Mesenchymal stem cell (in vitro differentiated cells and primary cell): ENCODE measurements at regions not wholly inside any gene's neighbourhood (a gene's known extent, or its start where the extent isn't known, plus 50 kb on each side); places are given as distances from the start of the nearest gene placed in this dataset.

Source experiments
- DNase-seq: peaks from one replicate; pipeline ENCODE4 v3.0.0-alpha.2; 2013
- H2AFZ ChIP-seq: one replicate; pipeline ENCODE4 v1.6.1; 2013; ENCODE audit warnings: low read depth, mild to moderate bottlenecking, control low read depth, inconsistent platforms, low read length, moderate library complexity
- H2AK5ac ChIP-seq: 2 replicates; pipeline ENCODE4 v1.6.1; 2013; ENCODE audit warnings: low read length, moderate library complexity, mild to moderate bottlenecking, inconsistent platforms; ENCODE audit not compliant: severe bottlenecking
- H2BK120ac ChIP-seq: one replicate; pipeline ENCODE4 v1.6.1; 2013; ENCODE audit warnings: low read depth, mild to moderate bottlenecking, inconsistent platforms, low read length, moderate library complexity
- H2BK12ac ChIP-seq, 2 experiments: one replicate each; pipeline ENCODE4 v1.6.1; 2013; ENCODE audit warnings: inconsistent platforms in 2 of 2, low read length in 2 of 2, mild to moderate bottlenecking in 2 of 2, moderate library complexity in 2 of 2, control low read depth in 1 of 2
- H2BK15ac ChIP-seq: one replicate; pipeline ENCODE4 v1.6.1; 2013; ENCODE audit warnings: mild to moderate bottlenecking, low read depth, inconsistent platforms; ENCODE audit not compliant: poor library complexity, severe bottlenecking
- H2BK5ac ChIP-seq: 2 replicates; pipeline ENCODE4 v1.6.1; 2013; ENCODE audit warnings: low read depth, mild to moderate bottlenecking, low read length, control low read depth, inconsistent platforms; ENCODE audit not compliant: poor library complexity, severe bottlenecking
- H3K14ac ChIP-seq, 2 experiments: one replicate each; pipeline ENCODE4 v1.6.1; 2013; ENCODE audit warnings: inconsistent platforms in 2 of 2, low read length in 2 of 2, control low read depth in 1 of 2, mild to moderate bottlenecking in 1 of 2, moderate library complexity in 1 of 2
- H3K18ac ChIP-seq, 2 experiments: one replicate each; pipeline ENCODE4 v1.6.1; 2013; ENCODE audit warnings: inconsistent platforms in 2 of 2, low read length in 2 of 2, control low read depth in 1 of 2, low read depth in 1 of 2, mild to moderate bottlenecking in 1 of 2
- H3K23ac ChIP-seq, 2 experiments: one replicate each; pipeline ENCODE4 v1.6.1; 2013; ENCODE audit warnings: inconsistent platforms in 2 of 2, low read length in 2 of 2, mild to moderate bottlenecking in 2 of 2, moderate library complexity in 2 of 2, control low read depth in 1 of 2
- H3K27ac ChIP-seq: 2 replicates; pipeline ENCODE4 v1.5.1; 2013; ENCODE audit warnings: mild to moderate bottlenecking, moderate library complexity, low read length, control low read depth, inconsistent platforms; ENCODE audit not compliant: poor library complexity, severe bottlenecking
- H3K27me3 ChIP-seq, 2 experiments: 2 replicates each; pipeline versions ENCODE4 v1.6.1 to v1.7.0; 2013; ENCODE audit warnings: low read length in 2 of 2, mild to moderate bottlenecking in 2 of 2, moderate library complexity in 2 of 2, control low read depth in 1 of 2, inconsistent platforms in 1 of 2; ENCODE audit not compliant: control insufficient read depth in 1 of 2, insufficient read depth in 1 of 2
- H3K36me3 ChIP-seq, 2 experiments: 2 replicates each; pipeline versions ENCODE4 v1.6.1 to v1.7.0; 2013; ENCODE audit warnings: low read length in 2 of 2, control low read depth in 1 of 2, inconsistent platforms in 1 of 2, low read depth in 1 of 2, mild to moderate bottlenecking in 1 of 2; ENCODE audit not compliant: insufficient read depth in 2 of 2, control insufficient read depth in 1 of 2
- H3K4ac ChIP-seq, 2 experiments: one replicate each; pipeline ENCODE4 v1.6.1; 2013; ENCODE audit warnings: inconsistent platforms in 2 of 2, low read length in 2 of 2, mild to moderate bottlenecking in 2 of 2, moderate library complexity in 2 of 2, control low read depth in 1 of 2, low read depth in 1 of 2
- H3K4me1 ChIP-seq: 2 replicates; pipeline ENCODE4 v1.6.1; 2013; ENCODE audit warnings: low read depth, low read length, control low read depth; ENCODE audit not compliant: control insufficient read depth, insufficient read depth
- H3K4me2 ChIP-seq: 2 replicates; pipeline ENCODE4 v1.6.1; 2013; ENCODE audit warnings: low read length, mild to moderate bottlenecking, inconsistent platforms; ENCODE audit not compliant: poor library complexity, severe bottlenecking
- H3K4me3 ChIP-seq, 2 experiments: 2 replicates each; pipeline versions ENCODE4 v1.5.1 to v1.7.0; 2013; ENCODE audit warnings: low read length in 2 of 2, mild to moderate bottlenecking in 2 of 2, control low read depth in 1 of 2, low read depth in 1 of 2; ENCODE audit not compliant: insufficient read depth in 1 of 2
- H3K79me1 ChIP-seq: replicated peaks from 2 replicates; pipeline ENCODE4 v1.6.1; 2013; ENCODE audit warnings: mild to moderate bottlenecking, control low read depth, low read length, inconsistent platforms; ENCODE audit not compliant: poor library complexity, severe bottlenecking
- H3K9ac ChIP-seq: 2 replicates; pipeline ENCODE4 v1.7.0; 2013; ENCODE audit warnings: mild to moderate bottlenecking, low read length, moderate library complexity
- H3K9me3 ChIP-seq: 2 replicates; pipeline ENCODE4 v1.7.0; 2013; ENCODE audit warnings: mild to moderate bottlenecking, low read length; ENCODE audit not compliant: control insufficient read depth
- H4K8ac ChIP-seq: one replicate; pipeline ENCODE4 v1.6.1; 2013; ENCODE audit warnings: inconsistent platforms, mild to moderate bottlenecking, low read length, moderate library complexity
- H4K91ac ChIP-seq: one replicate; pipeline ENCODE4 v1.6.1; 2013; ENCODE audit warnings: mild to moderate bottlenecking, low read length, inconsistent platforms
- WGBS: methylation state at CpG from one replicate; pipeline ENCODE4 v1.1.7; 2013; ENCODE audit warnings: mixed read lengths; 5-methylcytosine and 5-hydroxymethylcytosine counted together

- Histone ChIP-seq H2AFZ (no peak overlapping the region), H3K18ac (no peak overlapping the region), H3K9ac (no peak overlapping the region), H3K4me3 (no peak overlapping the region), H2BK12ac (no peak overlapping the region), H3K27me3 (no peaks in the 10 kb centered on the region), H3K79me1 (no peaks in the 10 kb centered on the region), H3K14ac (no peak overlapping the region), H2AK5ac (no peak overlapping the region), H4K91ac (no peak overlapping the region), H3K36me3 (no peaks in the 10 kb centered on the region), H3K23ac (no peak overlapping the region), H3K4me2 (no peak overlapping the region), H3K9me3 (no peaks in the 10 kb centered on the region), H2BK15ac (no peak overlapping the region), H3K4ac (no peak overlapping the region), H2BK120ac (no peak overlapping the region), H3K4me1 (no peaks in the 10 kb centered on the region), H2BK5ac (no peak overlapping the region), H4K8ac (no peak overlapping the region), H3K27ac (no peak overlapping the region)
- no peak for DNase-seq
These were observed 385.5 kb downstream of the GBE1 start for GRCh38 chr3:81375921-81376320.

GRCh38 chr3:81364411-81364810, 397.0 kb downstream of the GBE1 start:
- H3K9me3 ChIP-seq: peaks cover 24% of the 10 kb centered on the region
- H3K14ac ChIP-seq: no peak overlapping the region
- H2BK120ac ChIP-seq: no peak overlapping the region
- H3K27me3 ChIP-seq: no peaks in the 10 kb centered on the region
- no peak overlapping the region for H3K9ac ChIP-seq
- 54% methylated on average over 3 of the region's 3 CpGs for WGBS
- H3K18ac ChIP-seq: no peak overlapping the region
- no peak overlapping the region for H3K4ac ChIP-seq
- H3K27ac ChIP-seq: no peak overlapping the region
- no peak overlapping the region for H2BK12ac ChIP-seq
- no peak overlapping the region for H3K4me2 ChIP-seq
- H2BK5ac ChIP-seq: no peak overlapping the region
- no peak overlapping the region for H4K91ac ChIP-seq
- H3K4me3 ChIP-seq: no peak overlapping the region
- no peaks in the 10 kb centered on the region for H3K36me3 ChIP-seq
- no peak overlapping the region for H2BK15ac ChIP-seq
- no peak overlapping the region for H2AK5ac ChIP-seq
- H3K79me1 ChIP-seq: no peaks in the 10 kb centered on the region
- H4K8ac ChIP-seq: no peak overlapping the region
- no peak overlapping the region for H3K23ac ChIP-seq
- H3K4me1 ChIP-seq: no peaks in the 10 kb centered on the region
- DNase-seq: no peak
- H2AFZ ChIP-seq: no peak overlapping the region

GRCh38 chr3:81363816-81364215, 397.6 kb downstream of the GBE1 start:
- Histone ChIP-seq H3K27me3 (no peaks in the 10 kb centered on the region), H3K36me3 (no peaks in the 10 kb centered on the region), H2BK15ac (no peak overlapping the region), H3K4me1 (no peaks in the 10 kb centered on the region), H2BK5ac (no peak overlapping the region), H3K4me3 (no peak overlapping the region), H3K27ac (no peak overlapping the region), H2BK12ac (no peak overlapping the region), H2BK120ac (no peak overlapping the region), H3K14ac (no peak overlapping the region), H3K4ac (no peak overlapping the region), H3K79me1 (no peaks in the 10 kb centered on the region), H3K23ac (no peak overlapping the region), H4K91ac (no peak overlapping the region), H3K9me3 (peaks cover 24% of the 10 kb centered on the region), H3K9ac (no peak overlapping the region), H2AFZ (no peak overlapping the region), H2AK5ac (no peak overlapping the region), H4K8ac (no peak overlapping the region), H3K18ac (no peak overlapping the region), H3K4me2 (no peak overlapping the region)
- 100% methylated on average over 1 of the region's 2 CpGs for WGBS
- DNase-seq: no peak

DNA sequence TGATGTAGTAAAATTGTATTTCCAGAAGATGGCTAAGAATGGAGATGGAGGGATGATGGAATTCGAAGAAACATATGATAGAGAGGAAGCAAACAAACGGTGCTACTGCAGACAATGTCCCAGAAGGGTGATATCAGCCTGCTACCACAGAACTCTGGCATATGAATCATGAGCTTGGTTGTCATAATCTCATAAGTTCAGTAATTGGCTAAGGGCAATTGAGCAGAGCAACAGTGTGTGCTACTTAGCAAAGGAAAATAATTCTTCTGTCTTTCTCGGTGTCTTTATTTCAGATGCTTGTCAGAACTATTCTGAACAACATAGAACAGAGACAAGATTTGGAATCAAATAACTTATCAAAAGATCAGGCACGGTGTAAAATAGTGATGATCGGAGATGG, 407.3 kb downstream of the GBE1 start:
- Histone ChIP-seq H2BK12ac (no peak overlapping the region), H3K27ac (no peak overlapping the region), H2BK120ac (no peak overlapping the region), H3K4me3 (no peak overlapping the region), H3K4ac (no peak overlapping the region), H2BK5ac (no peak overlapping the region), H2AK5ac (no peak overlapping the region), H4K91ac (no peak overlapping the region), H3K4me1 (no peaks in the 10 kb centered on the region), H3K9me3 (no peaks in the 10 kb centered on the region), H3K18ac (no peak overlapping the region), H3K23ac (no peak overlapping the region), H3K4me2 (no peak overlapping the region), H3K9ac (no peak overlapping the region), H3K14ac (no peak overlapping the region), H4K8ac (no peak overlapping the region), H3K36me3 (no peaks in the 10 kb centered on the region), H3K27me3 (no peaks in the 10 kb centered on the region), H2BK15ac (no peak overlapping the region), H3K79me1 (no peaks in the 10 kb centered on the region), H2AFZ (no peak overlapping the region)
- no peak for DNase-seq
- WGBS: 83% methylated on average over 4 of the region's 5 CpGs
